Globus pallidus (tissue), 1 donor: ENCODE measurements at regions not wholly inside any gene's neighbourhood (a gene's known extent, or its start where the extent isn't known, plus 50 kb on each side); places are given as distances from the start of the nearest gene placed in this dataset.

Source experiments
- DNase-seq: peaks from one replicate; pipeline ENCODE4 v3.0.0-alpha.2; 2015; ENCODE audit warnings: low spot score

- no peak for DNase-seq
These were observed 970.5 kb upstream of the SLC35B3 start for GRCh38 chr6:9405825-9406224.

GRCh38 chr6:9405369-9405768 lies 970.0 kb upstream of the SLC35B3 start:
- DNase-seq = no peak

- DNase-seq = no peak
These were observed 969.2 kb upstream of the SLC35B3 start for GRCh38 chr6:9404351-9405146.

GRCh38 chr6:9403736-9404135 lies 968.4 kb upstream of the SLC35B3 start:
- no peak for DNase-seq

GRCh38 chr6:9401960-9402359 lies 966.6 kb upstream of the SLC35B3 start:
- DNase-seq = no peak

- DNase-seq = no peak
These were observed 964.6 kb upstream of the SLC35B3 start for GRCh38 chr6:9399916-9400315.

GRCh38 chr6:9398767-9399373 lies 963.5 kb upstream of the SLC35B3 start:
- no peak for DNase-seq

GRCh38 chr6:9398071-9398766 lies 962.9 kb upstream of the SLC35B3 start:
- DNase-seq = no peak

GRCh38 chr6:9388596-9388995 lies 953.3 kb upstream of the SLC35B3 start:
- DNase-seq = no peak

- DNase-seq = no peak
These were observed 945.2 kb upstream of the SLC35B3 start for GRCh38 chr6:9380568-9380967.

- DNase-seq = no peak
These were observed 938.0 kb upstream of the SLC35B3 start for GRCh38 chr6:9373308-9373707.

- DNase-seq = no peak
These were observed 935.1 kb upstream of the SLC35B3 start for GRCh38 chr6:9370480-9370879.

GRCh38 chr6:9365378-9365777 lies 930.0 kb upstream of the SLC35B3 start:
- no peak for DNase-seq

- DNase-seq = no peak
These were observed 926.4 kb upstream of the SLC35B3 start for GRCh38 chr6:9361749-9362148.

GRCh38 chr6:9360881-9361280 lies 925.5 kb upstream of the SLC35B3 start:
- no peak for DNase-seq

GRCh38 chr6:9347608-9348007 lies 912.3 kb upstream of the SLC35B3 start:
- no peak for DNase-seq

- no peak for DNase-seq
These were observed 911.6 kb upstream of the SLC35B3 start for GRCh38 chr6:9346923-9347322.

- no peak for DNase-seq
These were observed 900.1 kb upstream of the SLC35B3 start for GRCh38 chr6:9335431-9335830.

- no peak for DNase-seq
These were observed 899.6 kb upstream of the SLC35B3 start for GRCh38 chr6:9334979-9335378.

- DNase-seq = no peak
These were observed 897.0 kb upstream of the SLC35B3 start for GRCh38 chr6:9332241-9332780.

- no peak for DNase-seq
These were observed 881.5 kb upstream of the SLC35B3 start for GRCh38 chr6:9316831-9317230.

- no peak for DNase-seq
These were observed 880.8 kb upstream of the SLC35B3 start for GRCh38 chr6:9315966-9316650.
